ENCODE measurements at regions not wholly inside any gene's neighbourhood (a gene's known extent, or its start where the extent isn't known, plus 50 kb on each side); places are given as distances from the start of the nearest gene placed in this dataset.
"Not testable (repeated sequence)": the region's sequence is repeated elsewhere in the genome, so short reads cannot be mapped to it uniquely, and the experiment has no call there.

DNA sequence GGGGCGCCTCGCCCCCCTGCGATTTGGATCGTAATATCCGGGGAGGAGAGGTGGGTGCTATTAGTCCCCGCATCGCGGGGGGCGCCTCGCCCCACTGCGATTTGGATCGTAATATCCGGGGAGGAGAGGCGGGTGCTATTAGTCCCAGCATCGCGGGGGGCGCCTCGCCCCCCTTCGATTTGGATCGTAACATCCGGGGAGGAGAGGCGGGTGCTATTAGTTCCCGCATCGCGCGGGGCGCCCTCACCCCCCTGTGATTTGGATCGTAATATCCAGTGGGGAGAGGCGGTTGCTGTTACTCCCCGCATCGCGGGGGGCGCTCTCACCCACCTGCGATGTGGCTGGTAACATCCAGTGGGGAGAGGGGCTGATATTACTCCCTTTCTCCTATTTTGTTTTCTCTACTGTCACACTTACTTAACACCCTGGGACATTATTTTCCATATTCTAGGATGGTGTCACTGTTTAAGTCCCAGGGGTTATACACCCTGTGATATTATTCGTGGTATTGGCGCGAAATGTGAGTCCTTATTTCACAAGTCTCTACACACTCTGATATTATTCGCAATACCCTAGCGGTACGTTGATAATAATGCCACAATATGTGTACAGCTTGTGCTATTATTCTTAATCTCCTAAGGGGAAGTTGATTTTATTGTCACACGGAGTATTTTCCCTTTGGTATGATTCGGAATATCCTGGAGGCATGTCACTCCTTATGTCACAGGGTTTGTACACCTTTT, 57.8 kb upstream of the ALDH3B2 start:
- 15 to 18% (median 17%) methylated on average over 40 to 42 of the region's 42 CpGs for WGBS, 3 donors
- intact Hi-C loops (cut with DNase I) = no loop called here

DNA sequence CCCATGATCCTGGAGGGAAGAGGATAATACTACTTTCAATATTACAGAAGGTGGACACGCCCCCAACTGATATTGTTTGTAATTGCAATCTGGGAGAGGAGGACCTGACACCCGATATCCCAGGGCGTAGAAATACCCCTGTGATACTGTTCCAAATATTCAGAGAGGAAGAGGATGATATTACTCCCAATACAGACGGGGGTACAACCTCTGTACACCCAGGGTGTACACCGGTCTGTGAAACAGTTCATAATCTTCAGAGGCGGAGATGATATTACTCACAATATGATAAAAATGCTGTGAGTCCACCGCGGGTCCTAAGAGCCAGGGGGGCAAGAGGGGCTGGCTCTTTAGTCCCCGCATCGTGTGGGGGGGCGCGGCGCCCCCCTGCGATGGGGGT, 57.2 kb upstream of the ALDH3B2 start:
- intact Hi-C loops (cut with DNase I) = no loop called here
- Histone ChIP-seq H3K27me3 (ENCODE audit: insufficient read depth in 3 of 3, low read length in 2 of 3) (peaks cover 0 to 24% (median 6%) of the 10 kb centered on the region in 3 donors), H3K4me1 (no peaks in the 10 kb centered on the region), H3K27ac (no peak overlapping the region), H3K9me3 (no peaks in the 10 kb centered on the region), H3K36me3 (ENCODE audit: insufficient read depth in 1 of 2, low read depth in 1 of 2) (no peaks in the 10 kb centered on the region), H3K4me3 (no peak overlapping the region)
- ATAC-seq (no peak), DNase-seq (no peak)
- WGBS, 3 donors = 28 to 41% (median 37%) methylated on average over 12 to 14 of the region's 14 CpGs
- TF ChIP-seq, protein P1, sequence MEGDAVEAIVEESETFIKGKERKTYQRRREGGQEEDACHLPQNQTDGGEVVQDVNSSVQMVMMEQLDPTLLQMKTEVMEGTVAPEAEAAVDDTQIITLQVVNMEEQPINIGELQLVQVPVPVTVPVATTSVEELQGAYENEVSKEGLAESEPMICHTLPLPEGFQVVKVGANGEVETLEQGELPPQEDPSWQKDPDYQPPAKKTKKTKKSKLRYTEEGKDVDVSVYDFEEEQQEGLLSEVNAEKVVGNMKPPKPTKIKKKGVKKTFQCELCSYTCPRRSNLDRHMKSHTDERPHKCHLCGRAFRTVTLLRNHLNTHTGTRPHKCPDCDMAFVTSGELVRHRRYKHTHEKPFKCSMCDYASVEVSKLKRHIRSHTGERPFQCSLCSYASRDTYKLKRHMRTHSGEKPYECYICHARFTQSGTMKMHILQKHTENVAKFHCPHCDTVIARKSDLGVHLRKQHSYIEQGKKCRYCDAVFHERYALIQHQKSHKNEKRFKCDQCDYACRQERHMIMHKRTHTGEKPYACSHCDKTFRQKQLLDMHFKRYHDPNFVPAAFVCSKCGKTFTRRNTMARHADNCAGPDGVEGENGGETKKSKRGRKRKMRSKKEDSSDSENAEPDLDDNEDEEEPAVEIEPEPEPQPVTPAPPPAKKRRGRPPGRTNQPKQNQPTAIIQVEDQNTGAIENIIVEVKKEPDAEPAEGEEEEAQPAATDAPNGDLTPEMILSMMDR (IDR thresholded peaks at IDR 0.05) = no peak

More for the DNA sequence above, 57.8 kb upstream of the ALDH3B2 start:
- Histone ChIP-seq H3K4me3 (no peak overlapping the region), H3K9me3 (no peaks in the 10 kb centered on the region), H3K4me1 (no peaks in the 10 kb centered on the region), H3K27ac (no peak overlapping the region), H3K36me3 (ENCODE audit: insufficient read depth in 1 of 2, low read depth in 1 of 2) (no peaks in the 10 kb centered on the region), H3K27me3 (ENCODE audit: insufficient read depth in 3 of 3, low read length in 2 of 3) (peaks cover 0 to 24% (median 6%) of the 10 kb centered on the region in 3 donors)
- ATAC-seq (no peak), DNase-seq (peak in 1 of 2 donors; percentile 51)
- TF ChIP-seq, protein P1 (IDR thresholded peaks at IDR 0.05) = no peak

DNA sequence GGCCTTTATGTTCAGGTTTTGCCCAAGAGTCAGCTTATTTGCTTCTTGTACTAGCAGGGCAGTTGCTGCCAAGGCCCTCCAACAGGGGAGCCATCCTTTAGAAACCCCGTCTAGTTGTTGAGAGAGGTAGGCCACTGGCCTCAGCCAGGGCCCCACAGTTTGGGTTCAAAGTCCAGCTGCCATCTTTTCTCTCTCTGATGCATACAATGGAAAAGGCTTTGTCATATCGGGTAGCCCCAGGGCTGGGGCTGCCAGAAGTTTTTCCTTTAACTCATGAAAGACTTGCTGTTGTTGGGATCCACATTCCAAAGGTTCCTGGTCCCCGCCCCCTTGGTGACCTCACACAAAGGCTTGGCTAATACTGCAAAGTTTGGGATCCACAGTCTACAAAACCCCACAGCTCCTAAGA, 53.7 kb upstream of the ALDH3B2 start:
- H3K27ac ChIP-seq; H3K4me1 ChIP-seq; H3K9me3 ChIP-seq; H3K4me3 ChIP-seq; ATAC-seq; DNase-seq; H3K36me3 ChIP-seq (ENCODE audit: insufficient read depth in 1 of 2, low read depth in 1 of 2); intact Hi-C loops (cut with DNase I): not testable (repeated sequence)
- WGBS, 3 donors = 42 to 58% (median 57%) methylated on average over 3 of the region's 3 CpGs
- H3K27me3 ChIP-seq (ENCODE audit: insufficient read depth in 3 of 3, low read length in 2 of 3) = peaks cover 0 to 24% (median 6%) of the 10 kb centered on the region in 3 donors

DNA sequence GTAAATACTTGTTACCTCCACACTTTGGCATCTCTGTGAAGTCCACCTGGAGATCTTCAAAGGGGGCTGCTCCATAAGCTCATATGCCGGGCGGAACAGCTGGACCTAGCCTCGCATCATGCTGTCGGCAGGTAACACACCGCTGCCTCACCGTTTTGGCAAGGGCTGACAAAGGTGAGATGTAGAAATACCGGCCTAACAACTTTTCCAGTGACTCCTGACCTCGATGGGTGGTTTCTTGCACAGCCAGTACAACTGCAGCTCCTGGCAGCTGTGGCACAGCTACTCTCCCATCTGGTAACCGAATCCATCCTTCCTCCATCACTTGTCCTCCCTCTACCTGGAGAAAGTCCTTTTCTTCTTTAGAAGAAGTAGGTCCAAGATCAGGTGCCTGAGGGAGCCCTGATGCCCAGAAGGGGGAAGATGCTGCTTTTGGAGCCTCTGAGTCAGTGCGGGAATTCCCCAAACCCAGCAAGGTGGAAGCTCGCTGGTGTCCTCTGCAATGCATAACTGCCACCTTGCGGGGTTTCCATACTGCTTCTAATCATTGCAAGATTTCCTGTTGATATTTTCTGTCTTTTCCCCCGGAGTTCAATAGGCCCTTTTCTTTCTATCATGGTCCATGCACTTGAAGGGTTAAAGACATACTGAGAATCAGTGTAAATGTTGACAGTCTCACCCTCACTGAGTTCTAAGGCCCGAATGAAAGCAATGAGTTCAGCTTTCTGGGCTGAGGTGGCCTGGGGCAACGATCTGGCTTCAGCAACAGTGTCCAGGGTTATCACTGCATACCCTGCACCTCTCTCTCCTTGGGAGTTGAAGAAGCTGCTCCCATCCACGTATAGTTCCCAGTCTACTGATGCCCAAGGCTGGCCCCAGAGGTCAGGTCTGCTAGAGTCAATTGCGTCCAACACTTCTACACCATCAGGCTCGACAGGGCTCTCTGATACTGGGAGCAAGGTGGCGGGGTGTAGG, 52.9 kb upstream of the ALDH3B2 start:
- ATAC-seq = not testable (repeated sequence)
- WGBS, 3 donors = 74 to 87% (median 77%) methylated on average over 17 to 19 of the region's 19 CpGs

More for the DNA sequence above, 52.9 kb upstream of the ALDH3B2 start:
- H3K4me3 ChIP-seq; H3K9me3 ChIP-seq; DNase-seq; H3K27ac ChIP-seq; H3K4me1 ChIP-seq; H3K36me3 ChIP-seq (ENCODE audit: insufficient read depth in 1 of 2, low read depth in 1 of 2); intact Hi-C loops (cut with DNase I): not testable (repeated sequence)
- H3K27me3 ChIP-seq (ENCODE audit: insufficient read depth in 3 of 3, low read length in 2 of 3) = peaks cover 0 to 16% (median 6%) of the 10 kb centered on the region in 3 donors
